ENCODE measurements at regions not wholly inside any gene's neighbourhood (a gene's known extent, or its start where the extent isn't known, plus 50 kb on each side); places are given as distances from the start of the nearest gene placed in this dataset.

GRCh38 chr12:90519285-90519684 is 435.7 kb downstream of the CCER1 start:
- no peak for DNase-seq (ENCODE audit: low read depth)
- no peak for TF ChIP-seq CTCF (IDR thresholded peaks at IDR 0.05; ENCODE audit: low read length, missing control alignments)
- no peak overlapping the region for H3K4me3 ChIP-seq (replicated peaks; ENCODE audit: low read depth, low read length)

- DNase-seq (ENCODE audit: low read depth) = peak; percentile 26
- no peak for TF ChIP-seq CTCF (IDR thresholded peaks at IDR 0.05; ENCODE audit: low read length, missing control alignments)
- H3K4me3 ChIP-seq (replicated peaks; ENCODE audit: low read depth, low read length) = no peak overlapping the region
These were observed 439.5 kb downstream of the CCER1 start for GRCh38 chr12:90515199-90516175.

GRCh38 chr12:90514325-90514724 is 440.7 kb downstream of the CCER1 start:
- DNase-seq (ENCODE audit: low read depth) = peak; percentile 21
- no peak overlapping the region for H3K4me3 ChIP-seq (replicated peaks; ENCODE audit: low read depth, low read length)
- TF ChIP-seq CTCF (IDR thresholded peaks at IDR 0.05; ENCODE audit: low read length, missing control alignments) = no peak

GRCh38 chr12:90512518-90512917 is 442.5 kb downstream of the CCER1 start:
- TF ChIP-seq CTCF (IDR thresholded peaks at IDR 0.05; ENCODE audit: low read length, missing control alignments) = no peak
- H3K4me3 ChIP-seq (replicated peaks; ENCODE audit: low read depth, low read length) = no peak overlapping the region
- DNase-seq (ENCODE audit: low read depth) = no peak

GRCh38 chr12:90510948-90511347 is 444.0 kb downstream of the CCER1 start:
- DNase-seq (ENCODE audit: low read depth) = peak; percentile 30
- no peak overlapping the region for H3K4me3 ChIP-seq (replicated peaks; ENCODE audit: low read depth, low read length)
- no peak for TF ChIP-seq CTCF (IDR thresholded peaks at IDR 0.05; ENCODE audit: low read length, missing control alignments)

GRCh38 chr12:90504806-90505205 is 450.2 kb downstream of the CCER1 start:
- no peak for TF ChIP-seq CTCF (IDR thresholded peaks at IDR 0.05; ENCODE audit: low read length, missing control alignments)
- DNase-seq (ENCODE audit: low read depth) = no peak
- H3K4me3 ChIP-seq (replicated peaks; ENCODE audit: low read depth, low read length) = no peak overlapping the region
